ENCODE measurements at regions not wholly inside any gene's neighbourhood (a gene's known extent, or its start where the extent isn't known, plus 50 kb on each side); places are given as distances from the start of the nearest gene placed in this dataset.

- no peak for DNase-seq
Measured at GRCh38 chr3:104820959-104821358, 545.8 kb upstream of the ALCAM start.

- DNase-seq = no peak
Measured at GRCh38 chr3:104825116-104825515, 541.6 kb upstream of the ALCAM start.

GRCh38 chr3:104831071-104831470 lies 535.6 kb upstream of the ALCAM start:
- no peak for DNase-seq

DNA sequence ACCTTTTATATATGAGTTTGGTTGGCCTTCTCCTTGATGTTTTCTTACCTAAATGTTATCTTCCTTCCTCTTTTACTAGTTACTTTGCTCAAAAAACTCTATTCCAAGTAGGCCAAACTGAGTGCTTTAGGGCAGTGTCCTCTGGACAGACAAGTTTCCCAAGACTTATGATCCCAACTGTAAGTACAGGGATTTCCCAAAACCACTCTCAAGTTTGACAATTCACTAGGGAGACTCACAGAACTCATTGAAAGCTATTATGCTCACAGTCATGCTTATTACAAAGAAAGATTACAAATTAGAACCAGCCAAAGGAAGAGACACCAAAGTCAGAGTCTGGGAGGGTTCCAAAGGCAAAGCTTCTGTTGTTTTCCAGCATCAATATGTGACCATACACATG lies 534.2 kb upstream of the ALCAM start:
- no peak for DNase-seq

- no peak for DNase-seq
Measured at GRCh38 chr3:104835376-104835775, 531.3 kb upstream of the ALCAM start.

- DNase-seq = no peak
Measured at GRCh38 chr3:104846270-104846669, 520.4 kb upstream of the ALCAM start.

GRCh38 chr3:104849070-104849469 lies 517.6 kb upstream of the ALCAM start:
- no peak for DNase-seq

GRCh38 chr3:104854468-104854867 lies 512.2 kb upstream of the ALCAM start:
- no peak for DNase-seq

DNA sequence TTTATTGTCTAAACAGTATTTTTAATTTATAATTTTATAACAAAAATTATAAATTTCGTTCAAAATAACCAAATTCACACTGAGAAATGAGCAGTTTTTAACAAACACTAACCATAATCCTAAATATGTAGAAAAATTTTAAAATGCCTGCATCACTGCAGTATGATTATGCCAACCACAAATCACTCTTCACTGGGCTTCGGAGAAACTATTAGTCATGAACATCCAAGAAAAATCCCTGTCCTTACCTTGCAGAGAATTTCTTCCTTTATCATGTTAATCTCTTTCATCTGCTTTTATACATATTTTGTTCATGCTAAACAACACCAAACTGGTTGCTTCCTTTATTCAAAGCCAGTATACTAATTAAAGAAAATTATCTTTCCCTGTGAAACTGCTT lies 511.0 kb upstream of the ALCAM start:
- DNase-seq = no peak

GRCh38 chr3:104856741-104857140 lies 510.0 kb upstream of the ALCAM start:
- DNase-seq = no peak

DNA sequence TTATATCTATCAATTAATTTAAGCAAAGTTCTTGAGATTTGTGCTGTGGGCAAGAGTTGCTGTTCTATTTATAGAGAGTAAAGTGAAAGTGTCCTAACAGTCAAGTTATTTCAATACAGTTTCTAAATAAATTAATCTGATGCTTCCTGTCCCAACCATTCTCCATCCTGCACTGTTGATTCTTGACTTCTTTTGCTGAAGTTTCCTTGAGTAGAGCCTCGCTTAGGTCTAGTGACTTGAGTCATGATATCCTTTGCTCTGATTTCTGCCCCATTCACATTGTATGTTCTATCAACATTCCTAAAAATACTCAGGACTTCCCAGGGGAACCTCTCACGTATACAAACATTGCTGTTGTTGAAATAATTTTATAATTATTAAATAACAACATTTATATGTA lies 498.4 kb upstream of the ALCAM start:
- no peak for DNase-seq

DNA sequence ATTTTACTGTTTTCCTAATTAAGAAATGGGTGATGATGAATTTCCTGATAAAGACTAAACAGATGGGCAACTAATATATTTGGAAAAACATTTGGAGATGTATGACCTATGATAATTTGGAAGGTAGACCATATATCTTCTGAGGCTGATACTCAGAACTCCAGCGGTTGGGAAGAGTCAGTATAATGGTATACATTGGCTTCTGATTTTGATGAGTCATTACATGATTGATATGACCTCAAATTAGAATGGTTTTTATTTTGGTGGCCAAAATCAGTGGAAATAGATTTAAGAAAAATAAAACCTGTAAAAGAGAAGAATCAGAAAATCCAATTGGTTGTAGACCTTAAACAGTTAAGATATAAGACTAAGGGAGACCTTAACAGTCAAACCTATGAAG lies 496.4 kb upstream of the ALCAM start:
- DNase-seq = no peak

- DNase-seq = no peak
Measured at GRCh38 chr3:104873331-104873730, 493.4 kb upstream of the ALCAM start.

GRCh38 chr3:104878395-104878794 lies 488.3 kb upstream of the ALCAM start:
- no peak for DNase-seq

GRCh38 chr3:104879919-104880318 lies 486.8 kb upstream of the ALCAM start:
- DNase-seq = no peak

DNA sequence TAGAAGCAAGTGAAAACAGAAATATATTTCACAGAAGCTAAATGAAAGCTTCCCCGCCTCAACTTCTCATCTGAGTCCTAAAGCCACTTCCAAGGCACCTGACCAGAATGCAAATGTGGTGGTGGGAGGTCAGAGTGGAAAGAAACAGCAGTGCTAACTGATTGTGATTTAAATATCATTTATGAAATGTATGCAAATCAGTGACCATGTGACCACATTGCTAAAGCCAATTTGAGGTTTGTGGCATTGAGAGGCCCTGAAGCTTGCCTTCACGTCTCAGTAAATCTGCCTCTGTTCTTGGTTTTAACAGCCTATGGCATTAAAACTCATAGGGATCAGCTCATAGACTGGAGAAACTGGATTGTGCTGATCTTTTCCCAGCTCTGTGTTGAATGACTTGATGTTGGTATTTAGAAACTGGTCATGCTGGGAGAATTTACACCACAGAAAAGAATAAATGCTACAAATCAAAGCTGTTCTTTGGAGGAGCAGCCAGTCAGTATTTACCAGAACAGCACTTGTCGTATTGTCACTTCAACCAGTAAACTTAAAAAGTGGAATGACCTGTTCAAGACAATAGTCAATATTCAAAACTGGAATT lies 481.4 kb upstream of the ALCAM start:
- DNase-seq = no peak

- no peak for DNase-seq
Measured at GRCh38 chr3:104886220-104886995, 480.3 kb upstream of the ALCAM start.

GRCh38 chr3:104887069-104887468 lies 479.6 kb upstream of the ALCAM start:
- no peak for DNase-seq

GRCh38 chr3:104887619-104888018 lies 479.1 kb upstream of the ALCAM start:
- no peak for DNase-seq

- DNase-seq = no peak
Measured at GRCh38 chr3:104892044-104892443, 474.7 kb upstream of the ALCAM start.

DNA sequence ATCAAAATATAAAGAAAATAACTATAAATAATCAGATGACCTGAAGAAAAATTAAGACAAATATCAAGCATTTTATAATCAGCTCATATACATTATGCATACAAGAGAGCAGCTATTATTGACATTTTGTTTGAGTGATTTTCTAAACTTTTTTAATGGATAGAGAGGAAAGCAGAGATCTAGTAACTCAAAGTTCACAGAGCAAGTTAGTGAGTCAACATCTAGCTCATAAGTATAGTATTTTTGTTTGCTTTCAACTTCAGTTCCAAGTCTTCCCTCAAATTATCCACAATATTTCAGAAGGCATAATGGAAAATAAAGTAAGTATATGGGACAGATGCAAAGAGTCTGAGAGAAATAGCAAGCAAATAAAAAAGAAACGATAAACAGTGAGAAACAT lies 470.1 kb upstream of the ALCAM start:
- DNase-seq = no peak

DNA sequence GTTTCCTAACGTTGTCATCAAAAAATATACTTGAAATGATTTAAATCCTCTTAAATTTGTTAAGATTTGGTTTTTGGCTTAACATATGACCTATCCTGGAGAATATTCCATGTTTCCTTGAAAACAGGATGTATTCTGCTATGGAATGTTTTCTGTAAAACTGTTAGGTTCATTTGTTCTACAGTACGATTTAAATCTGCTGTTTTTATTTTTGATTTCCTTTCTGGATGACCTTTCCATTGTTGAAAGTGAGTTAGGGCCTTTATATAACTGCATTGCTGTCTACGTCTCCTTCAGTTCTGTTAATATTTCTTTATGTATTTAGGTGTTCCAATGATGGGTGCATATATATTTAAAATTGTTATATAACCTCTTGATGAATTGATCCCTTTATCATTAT lies 465.3 kb upstream of the ALCAM start:
- DNase-seq = no peak

DNA sequence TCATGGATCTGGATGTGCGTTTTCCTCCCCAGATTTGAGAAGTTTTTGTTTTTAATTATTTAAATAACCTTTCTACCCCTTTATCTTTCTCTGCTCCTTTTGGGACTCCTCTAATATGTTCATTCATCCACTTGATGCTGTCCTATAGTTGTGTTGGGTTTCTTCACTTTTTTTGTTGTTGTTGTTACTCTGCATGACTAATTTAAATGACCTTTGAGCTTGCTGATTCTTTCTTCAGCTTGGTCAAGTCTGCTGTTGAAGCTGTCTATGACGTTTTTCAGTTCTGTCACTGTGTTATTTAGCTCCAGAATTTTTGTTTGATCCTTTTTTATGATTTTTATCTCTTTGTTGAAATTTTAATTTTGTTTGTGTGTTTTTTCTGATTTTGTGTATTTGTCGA lies 463.6 kb upstream of the ALCAM start:
- no peak for DNase-seq

DNA sequence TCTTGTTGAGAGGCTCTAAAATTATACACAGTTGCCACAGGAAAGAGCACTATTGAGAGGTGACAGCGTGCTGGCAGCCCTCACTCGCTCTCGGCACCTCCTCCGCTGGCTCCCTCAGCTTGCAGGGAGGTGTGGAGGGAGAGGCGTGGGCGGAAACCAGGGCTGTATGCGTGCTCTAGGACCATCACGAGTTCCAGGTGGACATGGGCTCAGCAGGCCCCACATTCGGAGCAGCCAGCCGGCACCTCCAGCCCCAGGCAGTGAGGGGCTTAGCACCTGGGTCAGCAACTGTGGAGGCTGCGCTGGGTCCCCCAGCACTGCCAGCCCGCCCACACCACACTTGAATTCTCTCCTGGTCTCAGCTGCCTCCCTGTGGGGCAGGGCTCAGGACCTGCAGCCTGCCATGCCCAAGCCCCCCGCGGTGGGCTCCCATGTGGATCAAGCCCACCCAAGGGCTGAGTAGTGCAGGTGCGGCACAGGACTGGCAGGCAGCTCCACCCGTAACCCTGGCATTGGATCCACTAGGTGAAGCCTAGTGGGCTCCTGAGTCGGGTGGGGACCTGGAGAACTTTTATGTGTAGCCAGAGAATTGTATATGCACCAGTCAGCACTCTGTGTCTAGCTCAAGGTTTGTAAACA lies 460.6 kb upstream of the ALCAM start:
- no peak for DNase-seq

Data from activated effector memory CD4-positive, alpha-beta T cell treated with Interleukin-2 at 50 U/mL for 16 hours (primary cell).